ENCODE measurements at regions not wholly inside any gene's neighbourhood (a gene's known extent, or its start where the extent isn't known, plus 50 kb on each side); places are given as distances from the start of the nearest gene placed in this dataset.
"Not testable (repeated sequence)": the region's sequence is repeated elsewhere in the genome, so short reads cannot be mapped to it uniquely, and the experiment has no call there.

DNA sequence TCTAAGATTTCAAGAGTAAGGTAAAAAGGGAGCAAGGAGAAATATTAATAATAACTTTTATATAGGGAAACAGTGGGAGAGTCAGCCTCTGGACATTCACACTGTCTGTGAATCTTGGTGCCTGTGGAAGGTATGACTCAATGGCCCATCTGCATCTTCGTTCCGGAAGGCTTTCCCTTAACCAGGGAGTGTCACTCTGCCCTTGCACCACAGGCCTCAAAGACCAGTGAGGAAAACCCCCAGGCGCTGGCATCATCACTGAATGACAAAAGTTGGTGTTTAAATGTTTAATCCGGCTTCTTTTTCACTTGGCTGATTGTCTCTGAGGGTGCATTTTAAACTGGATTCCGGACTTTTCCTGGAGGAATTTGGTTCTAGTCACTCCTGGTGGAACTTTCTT is 522.4 kb upstream of the TLE4 start:
- DNase-seq: no peak

DNA sequence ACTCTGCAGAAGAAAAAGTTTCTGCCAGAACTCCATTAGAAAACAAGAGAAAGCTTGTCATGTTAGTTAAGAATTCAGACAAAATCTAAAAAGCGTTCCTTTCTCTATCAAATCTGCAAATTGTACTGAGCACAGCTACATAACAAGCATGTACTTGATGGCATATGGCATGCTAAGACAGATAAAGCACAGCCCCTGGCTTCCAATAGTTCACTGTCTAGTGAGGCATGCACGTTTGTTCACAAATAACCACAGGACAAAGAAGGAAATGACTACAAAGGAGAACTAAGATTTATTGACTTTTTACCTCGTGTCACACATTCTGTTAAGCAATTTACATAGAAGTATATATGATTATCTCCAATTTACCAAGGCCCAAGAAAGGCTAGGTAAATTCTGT is 518.2 kb upstream of the TLE4 start:
- DNase-seq: no peak

GRCh38 chr9:79054500-79054899 is 517.3 kb upstream of the TLE4 start:
- DNase-seq: no peak

- no peak for DNase-seq
Measured at GRCh38 chr9:79056041-79056440, 515.7 kb upstream of the TLE4 start.

DNA sequence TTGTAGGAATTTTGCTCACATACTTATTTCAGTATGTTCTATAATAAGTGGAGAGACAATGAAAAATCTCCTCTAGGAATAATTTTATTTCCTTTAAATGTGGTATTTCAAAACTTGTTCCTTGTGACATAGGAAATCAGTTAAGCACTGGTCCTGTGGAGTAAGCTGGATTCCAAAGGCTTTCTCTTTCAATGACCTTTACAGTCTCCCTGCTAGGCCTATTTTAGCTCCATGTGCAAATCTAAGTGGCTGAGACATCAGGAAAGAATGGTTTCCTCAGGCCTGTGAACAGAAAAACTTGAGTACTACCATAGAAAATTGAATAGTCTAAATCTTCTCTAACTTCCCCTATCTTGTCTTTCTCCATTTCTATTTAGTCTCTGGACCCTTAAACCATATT is 514.2 kb upstream of the TLE4 start:
- no peak for DNase-seq

GRCh38 chr9:79060766-79061165 is 511.0 kb upstream of the TLE4 start:
- DNase-seq: no peak

DNA sequence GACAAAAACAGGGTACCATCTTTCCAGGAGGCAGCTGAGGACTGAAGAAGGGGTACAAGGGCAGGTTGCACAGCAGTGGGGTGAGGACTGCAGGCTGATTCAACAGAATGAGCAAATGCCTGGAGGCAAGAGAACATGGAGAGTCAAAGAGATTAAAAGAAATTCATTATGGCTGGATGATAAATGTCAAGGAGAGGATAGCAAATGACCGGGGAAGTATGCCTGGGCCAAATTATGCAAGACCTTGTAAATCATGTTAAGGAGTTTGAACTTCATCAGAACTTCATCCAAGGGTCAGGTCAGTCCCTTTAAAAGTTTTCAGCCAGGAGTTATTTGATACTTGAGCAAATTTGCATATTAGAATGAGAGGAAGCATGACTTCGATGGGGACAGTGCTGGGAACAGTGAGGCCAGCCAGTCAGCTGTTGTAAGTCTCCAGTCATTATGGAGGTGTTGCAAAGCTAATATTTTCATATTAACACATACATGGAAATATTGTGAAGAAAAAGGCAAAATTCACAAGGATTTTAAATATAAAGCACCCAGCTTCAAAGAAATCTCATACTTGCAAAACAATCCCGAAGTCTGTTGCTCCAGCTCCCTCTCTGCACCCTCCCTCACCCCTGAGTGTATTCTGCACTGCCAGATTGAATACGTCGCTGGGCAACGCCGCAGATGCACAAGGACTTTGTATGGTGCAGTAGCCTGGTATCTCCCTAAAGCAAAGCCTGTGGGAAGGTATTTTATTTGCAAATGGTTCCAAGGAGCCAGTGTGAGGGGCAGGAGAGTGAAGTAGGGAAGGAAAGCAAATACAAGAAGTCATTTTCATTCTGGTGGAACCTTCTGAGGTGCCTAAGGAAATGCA is 509.8 kb upstream of the TLE4 start:
- DNase-seq: no peak

GRCh38 chr9:79073201-79073600 is 498.6 kb upstream of the TLE4 start:
- DNase-seq: no peak

GRCh38 chr9:79080536-79080935 is 491.2 kb upstream of the TLE4 start:
- no peak for DNase-seq

- no peak for DNase-seq
Measured at GRCh38 chr9:79083621-79084020, 488.1 kb upstream of the TLE4 start.

DNA sequence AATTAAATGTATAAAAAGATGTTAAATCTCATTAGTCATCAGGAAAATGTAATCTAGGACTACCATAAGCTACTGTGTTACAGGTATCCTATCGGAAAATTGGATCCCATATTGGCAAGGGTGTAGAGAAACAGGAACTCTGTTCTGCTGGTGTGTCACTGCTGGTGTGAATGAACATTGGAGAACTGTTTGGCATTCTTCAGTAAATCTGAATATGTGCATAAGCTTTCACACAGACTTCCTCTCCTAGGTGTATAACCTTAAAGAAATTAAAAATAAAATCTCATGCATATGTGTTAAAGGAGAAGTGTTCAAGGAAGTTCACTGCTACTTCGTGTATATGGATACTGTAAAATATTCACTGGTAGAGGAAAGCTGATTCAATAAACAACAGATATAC is 484.6 kb upstream of the TLE4 start:
- no peak for DNase-seq

GRCh38 chr9:79089054-79089560 is 482.7 kb upstream of the TLE4 start:
- no peak for DNase-seq

DNA sequence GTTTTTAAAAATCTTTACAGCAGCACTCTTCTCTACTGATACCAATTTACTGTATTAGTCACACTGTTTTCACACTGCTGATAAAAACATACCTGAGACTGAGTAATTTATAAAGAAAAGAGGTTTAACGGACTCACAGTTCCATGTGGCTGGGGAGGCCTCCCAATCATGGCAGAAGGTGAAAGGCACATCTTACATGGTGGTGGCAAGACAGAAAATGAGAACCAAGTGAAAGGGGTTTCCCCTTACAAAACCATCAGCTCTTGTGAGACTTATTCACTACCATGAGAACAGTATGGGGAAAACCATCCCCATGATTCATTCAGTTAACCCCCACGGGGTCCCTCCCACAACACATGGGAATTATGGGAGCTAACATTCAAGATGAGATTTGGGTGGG is 481.9 kb upstream of the TLE4 start:
- DNase-seq: not testable (repeated sequence)

DNA sequence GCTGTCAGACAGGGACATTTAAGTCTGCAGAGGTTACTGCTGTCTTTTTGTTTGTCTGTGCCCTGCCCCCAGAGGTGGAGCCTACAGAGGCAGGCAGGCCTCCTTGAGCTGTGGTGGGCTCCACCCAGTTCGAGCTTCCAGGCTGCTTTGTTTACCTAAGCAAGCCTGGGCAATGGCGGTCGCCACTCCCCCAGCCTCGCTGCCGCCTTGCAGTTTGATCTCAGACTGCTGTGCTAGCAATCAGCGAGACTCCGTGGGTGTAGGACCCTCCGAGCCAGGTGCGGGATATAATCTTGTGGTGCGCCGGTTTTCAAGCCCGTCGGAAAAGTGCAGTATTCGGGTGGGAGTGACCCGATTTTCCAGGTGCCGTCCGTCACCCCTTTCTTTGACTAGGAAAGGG is 468.5 kb upstream of the TLE4 start:
- not testable (repeated sequence) for DNase-seq

DNA sequence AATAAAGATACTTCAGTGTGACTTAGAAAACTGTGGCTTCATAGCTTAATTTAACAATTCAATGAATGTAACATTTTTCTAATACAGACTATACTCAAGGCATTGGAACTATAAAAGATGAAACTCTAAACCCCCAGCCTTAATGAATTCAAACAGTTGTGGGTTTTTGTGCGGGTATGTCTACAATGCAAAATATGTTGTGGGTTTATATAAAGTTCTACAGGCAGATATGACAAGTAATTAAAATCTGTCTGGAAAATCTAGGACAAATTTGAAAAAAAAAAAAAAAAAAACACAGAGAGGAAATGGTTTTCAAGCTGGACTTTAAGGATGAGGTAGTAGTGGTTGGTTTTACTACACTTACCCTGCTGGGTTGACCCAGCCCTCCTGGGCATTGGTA is 467.5 kb upstream of the TLE4 start:
- DNase-seq: no peak

DNA sequence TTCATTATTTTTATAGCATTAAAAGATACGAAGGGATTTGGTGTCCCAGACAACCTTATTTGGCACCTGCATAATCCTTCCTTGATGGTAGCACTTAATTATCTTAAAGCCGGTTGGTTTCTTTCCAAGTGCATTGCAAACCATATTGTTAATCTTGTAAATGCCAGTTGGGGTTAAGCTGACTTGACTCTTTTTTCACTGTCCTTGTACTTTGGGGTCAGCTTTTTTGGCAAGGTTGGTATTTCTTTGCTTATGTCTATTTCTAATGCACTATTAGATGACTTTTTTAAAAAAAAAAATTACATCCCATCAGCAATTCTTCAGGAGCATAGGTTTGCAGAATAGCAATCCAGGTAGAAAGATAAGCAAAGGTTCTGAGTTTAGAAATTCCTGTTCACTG is 466.8 kb upstream of the TLE4 start:
- DNase-seq: no peak

DNA sequence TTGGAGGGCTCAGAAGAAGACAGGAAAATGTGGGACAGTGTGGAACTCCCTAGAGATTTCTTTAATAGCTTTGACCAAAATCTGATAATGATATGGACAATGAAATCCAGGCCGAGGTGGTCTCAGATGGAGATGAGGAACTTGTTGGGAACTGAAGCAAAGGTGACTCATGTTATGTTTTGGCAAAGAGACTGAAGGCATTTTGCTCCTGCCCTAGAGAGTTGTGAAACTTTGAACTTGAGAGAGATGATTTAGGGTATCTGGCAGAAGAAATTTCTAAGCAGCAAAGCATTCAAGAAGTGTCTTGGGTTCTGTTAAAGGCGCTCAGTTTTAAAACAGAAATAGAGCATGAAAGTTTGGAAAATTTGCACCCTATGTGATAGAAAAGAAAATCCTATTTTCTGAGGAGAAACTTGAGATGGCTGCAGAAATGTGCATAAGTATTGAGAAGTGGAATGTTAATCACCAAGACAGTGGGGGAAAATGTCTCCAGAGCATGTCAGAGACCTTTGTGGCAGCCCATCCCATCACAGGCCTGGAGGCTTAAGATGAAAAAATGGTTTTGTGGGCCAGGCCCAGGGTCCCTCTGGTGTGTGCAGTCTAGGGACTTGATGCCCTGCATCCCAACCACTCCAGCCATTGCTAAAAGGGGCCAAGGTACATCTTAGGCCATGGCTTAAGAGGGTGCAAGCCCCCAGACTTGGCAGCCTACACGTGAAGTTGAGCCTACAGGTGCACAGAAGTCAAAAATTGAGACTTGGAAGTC is 463.7 kb upstream of the TLE4 start:
- no peak for DNase-seq

DNA sequence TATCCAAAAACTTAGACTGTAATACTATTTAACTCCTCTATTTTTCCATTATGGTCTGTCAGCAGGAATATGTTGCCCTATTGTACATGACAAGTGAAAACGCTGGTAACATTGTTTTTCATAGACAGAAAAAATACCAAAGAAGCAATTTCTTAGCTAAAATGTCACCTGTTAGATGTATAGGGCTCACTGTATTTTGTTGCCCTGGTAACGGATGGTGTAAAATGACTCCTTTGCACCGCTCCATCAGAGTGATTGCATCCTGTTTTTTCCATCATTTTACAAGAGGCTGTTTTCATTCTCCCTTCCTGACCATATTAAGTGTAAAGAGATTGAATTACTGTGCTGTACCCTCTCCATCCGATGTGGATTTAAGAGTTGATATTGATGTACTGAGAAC is 460.1 kb upstream of the TLE4 start:
- DNase-seq: no peak

GRCh38 chr9:79115176-79115575 is 456.6 kb upstream of the TLE4 start:
- DNase-seq: no peak

- no peak for DNase-seq
Measured at GRCh38 chr9:79116041-79116440, 455.7 kb upstream of the TLE4 start.

- no peak for DNase-seq
Measured at GRCh38 chr9:79116709-79117108, 455.1 kb upstream of the TLE4 start.

GRCh38 chr9:79120533-79120932 is 451.2 kb upstream of the TLE4 start:
- DNase-seq: no peak

DNA sequence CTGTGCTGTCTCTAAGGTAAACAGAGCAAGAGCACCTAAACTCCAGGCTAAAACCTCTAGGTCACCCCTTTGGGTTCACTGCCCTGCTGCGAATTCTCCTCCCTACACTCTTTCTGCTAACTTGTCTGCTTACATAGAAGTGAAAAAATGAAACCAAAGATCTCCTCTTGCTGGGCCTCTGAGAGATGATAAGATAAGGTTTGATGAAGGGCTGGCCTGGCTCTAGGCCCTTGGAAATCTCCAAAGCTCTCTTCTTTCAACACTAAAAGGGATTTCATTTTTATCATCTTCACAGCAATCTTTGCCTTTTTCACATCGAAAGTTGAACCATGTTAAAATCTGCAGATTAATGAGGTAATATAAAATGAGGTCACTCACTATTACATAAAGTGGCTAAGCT is 450.8 kb upstream of the TLE4 start:
- DNase-seq: no peak

DNA sequence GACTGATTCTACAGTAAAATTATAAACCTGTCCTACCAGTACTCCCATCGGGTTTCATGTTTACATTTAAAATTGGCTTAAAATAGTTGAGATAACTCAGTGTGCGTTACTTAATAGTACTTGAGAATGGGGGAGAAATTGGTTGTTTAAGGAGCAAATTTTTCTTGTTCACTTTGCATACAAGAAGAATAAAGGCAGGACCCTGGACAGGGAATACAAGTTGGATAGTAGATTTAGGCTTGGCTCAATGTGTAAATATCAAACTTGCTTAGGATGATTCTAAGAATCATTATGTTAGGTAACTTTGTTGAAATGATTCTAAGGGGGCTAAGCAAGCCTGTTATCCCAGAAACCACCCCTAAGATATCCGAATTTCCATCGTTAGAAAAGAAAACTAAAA is 448.4 kb upstream of the TLE4 start:
- no peak for DNase-seq

Measured in activated CD4-positive, alpha-beta T cell treated with anti-CD3 and anti-CD28 coated beads, Interleukin-10, Interleukin-2, amounts not matched to agents 100 ng/mL and 50 ng/mL, durations not matched to agents 16 hours and 8 hours (primary cell).